Keratinocyte (primary cell): ENCODE measurements at regions not wholly inside any gene's neighbourhood (a gene's known extent, or its start where the extent isn't known, plus 50 kb on each side); places are given as distances from the start of the nearest gene placed in this dataset.
A peak's percentile ranks its signal among the peaks of the same experiment; 100 is the strongest.

Source experiments
- DNase-seq: peaks from one replicate; pipeline ENCODE4 v3.0.0-alpha.2; 2011; ENCODE audit warnings: low read depth, missing footprints, low spot score
- FAIRE-seq: peaks from 2 replicates; lab custom pipeline; 2011; peaks lifted over from hg19 to GRCh38; lab: Jason Lieb, UNC
- H2AFZ ChIP-seq: 2 replicates; pipeline ENCODE4 v1.6.0; 2012; ENCODE audit warnings: low read length, control low read depth, inconsistent platforms; ENCODE audit not compliant: control insufficient read depth
- H3K27ac ChIP-seq: 2 replicates; pipeline ENCODE4 v1.5.1; 2011; ENCODE audit warnings: low read length; ENCODE audit not compliant: control insufficient read depth, insufficient read depth
- H3K27me3 ChIP-seq: 3 replicates; pipeline ENCODE4 v1.6.0; 2011; ENCODE audit warnings: low read length; ENCODE audit not compliant: control insufficient read depth, insufficient read depth; ENCODE audit errors: extremely low read depth
- H3K36me3 ChIP-seq, 2 experiments: 2 replicates in 1 of 2; 3 replicates in 1 of 2; pipeline ENCODE4 v1.5.1; 2011; ENCODE audit warnings: low read length in 2 of 2, mild to moderate bottlenecking in 1 of 2; ENCODE audit not compliant: control insufficient read depth in 2 of 2, insufficient read depth in 2 of 2; ENCODE audit errors: extremely low read depth in 1 of 2
- H3K4me1 ChIP-seq: 3 replicates; pipeline ENCODE4 v1.5.1; 2011; ENCODE audit warnings: low read length; ENCODE audit not compliant: control insufficient read depth, insufficient read depth; ENCODE audit errors: extremely low read depth
- H3K4me2 ChIP-seq: 3 replicates; pipeline ENCODE4 v1.6.0; 2011; ENCODE audit warnings: low read depth, low read length; ENCODE audit not compliant: control insufficient read depth, insufficient read depth; ENCODE audit errors: extremely low read depth
- H3K4me3 ChIP-seq, 3 experiments: fragments of 200-600 bp in 1 of 3; sonication (generic) in 1 of 3; 2 replicates in 2 of 3; 3 replicates in 1 of 3; pipeline ENCODE4 v1.5.1; 2011 to 2016; ENCODE audit warnings: low read length in 3 of 3, mild to moderate bottlenecking in 3 of 3, control low read depth in 2 of 3, inconsistent platforms in 1 of 3, low read depth in 1 of 3, mixed read lengths in 1 of 3, mixed run types in 1 of 3, moderate library complexity in 1 of 3; ENCODE audit not compliant: control insufficient read depth in 2 of 3, insufficient read depth in 2 of 3; ENCODE audit errors: extremely low read depth in 1 of 3
- H3K79me2 ChIP-seq: 2 replicates; pipeline ENCODE4 v1.6.0; 2012; ENCODE audit warnings: low read length; ENCODE audit not compliant: control insufficient read depth, insufficient read depth
- H3K9ac ChIP-seq: 3 replicates; pipeline ENCODE4 v1.6.0; 2011; ENCODE audit warnings: low read length; ENCODE audit not compliant: control insufficient read depth, insufficient read depth; ENCODE audit errors: extremely low read depth
- H3K9me1 ChIP-seq: 3 replicates; pipeline ENCODE4 v1.6.0; 2011; ENCODE audit warnings: low read length; ENCODE audit not compliant: control insufficient read depth, insufficient read depth; ENCODE audit errors: extremely low read depth
- H3K9me3 ChIP-seq: 2 replicates; pipeline ENCODE4 v1.5.1; 2012; ENCODE audit warnings: low read depth, low read length; ENCODE audit not compliant: control insufficient read depth
- H4K20me1 ChIP-seq: 3 replicates; pipeline ENCODE4 v1.6.0; 2011; ENCODE audit warnings: low read length; ENCODE audit not compliant: control insufficient read depth, insufficient read depth; ENCODE audit errors: extremely low read depth
- CTCF ChIP-seq, 3 experiments: IDR thresholded peaks in 1 of 3; conservative IDR thresholded peaks in 1 of 3; optimal IDR thresholded peaks in 1 of 3; 2 replicates in 2 of 3; 3 replicates in 1 of 3; pipeline versions ENCODE3 to v1.5.1; 2011; ENCODE audit warnings: low read length in 3 of 3, mild to moderate bottlenecking in 3 of 3, moderate library complexity in 2 of 3, control low read depth in 1 of 3, inconsistent platforms in 1 of 3; ENCODE audit not compliant: insufficient read depth in 2 of 3; ENCODE audit errors: extremely low read depth in 1 of 3
- EZH2 ChIP-seq: IDR thresholded peaks from one replicate; pipeline ENCODE4 v1.6.1; 2012; ENCODE audit warnings: inconsistent platforms, mild to moderate bottlenecking, low read length, moderate library complexity
- dilution Hi-C: fragments of 300-500 bp; cut with MboI; formaldehyde crosslinking; loops from one replicate; pipeline ENCODE4 v1.7.0; 2020; ENCODE audit warnings: low sequenced_read_pairs; ENCODE audit not compliant: extremely low pct_ligation_motif_present

- Histone ChIP-seq H3K4me1 (no peaks in the 10 kb centered on the region), H3K27me3 (no peaks in the 10 kb centered on the region), H3K4me3 (no peak overlapping the region), H3K9ac (no peak overlapping the region), H2AFZ (no peak overlapping the region), H3K4me2 (no peak overlapping the region), H3K36me3 (no peaks in the 10 kb centered on the region), H3K27ac (no peak overlapping the region), H3K9me3 (no peaks in the 10 kb centered on the region), H3K9me1 (no peaks in the 10 kb centered on the region), H4K20me1 (no peaks in the 10 kb centered on the region), H3K79me2 (no peaks in the 10 kb centered on the region)
- no peak for DNase-seq
- dilution Hi-C loops, result no loop called here
- TF ChIP-seq CTCF (optimal IDR thresholded peaks at IDR 0.05 in 1 of 3, IDR thresholded peaks at IDR 0.05 in 1 of 3, conservative IDR thresholded peaks at IDR 0.05 in 1 of 3; ENCODE audit: extremely low read depth in 1 of 3, insufficient read depth in 2 of 3, low read length in 3 of 3) (no peak), EZH2 (no peak)
- peak; percentile 13 for FAIRE-seq
Measured at GRCh38 chr12:47458279-47458678, 247.6 kb downstream of the RPAP3 start.

DNA sequence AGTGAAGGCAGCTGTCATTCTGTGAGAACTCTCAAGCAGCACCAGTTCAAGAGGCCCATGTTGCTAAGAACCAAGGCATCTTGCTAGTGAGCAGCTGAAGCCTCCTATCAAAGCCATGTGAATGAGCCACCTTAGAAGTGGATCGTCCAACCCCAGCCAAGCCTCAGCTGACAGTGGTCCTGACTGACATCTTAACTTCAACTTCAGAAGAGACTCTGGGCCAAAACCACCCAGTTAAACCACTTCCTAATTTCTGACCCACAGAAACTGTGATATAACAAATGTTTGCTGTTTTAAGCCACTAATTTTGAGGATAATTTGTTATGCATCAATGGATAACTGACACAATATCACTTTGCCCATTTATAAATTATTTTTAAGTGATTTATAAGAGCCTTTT, 256.0 kb downstream of the RPAP3 start:
- DNase-seq, result no peak
- Histone ChIP-seq H3K9me3 (no peaks in the 10 kb centered on the region), H3K9me1 (no peaks in the 10 kb centered on the region), H4K20me1 (no peaks in the 10 kb centered on the region), H3K9ac (no peak overlapping the region), H3K27me3 (peaks cover 6% of the 10 kb centered on the region), H3K4me1 (no peaks in the 10 kb centered on the region), H3K4me3 (no peak overlapping the region), H3K27ac (no peak overlapping the region), H3K79me2 (no peaks in the 10 kb centered on the region), H2AFZ (no peak overlapping the region), H3K36me3 (no peaks in the 10 kb centered on the region), H3K4me2 (no peak overlapping the region)
- no peak for FAIRE-seq
- no peak for TF ChIP-seq EZH2
- TF ChIP-seq CTCF (optimal IDR thresholded peaks at IDR 0.05 in 1 of 3, IDR thresholded peaks at IDR 0.05 in 1 of 3, conservative IDR thresholded peaks at IDR 0.05 in 1 of 3; ENCODE audit: extremely low read depth in 1 of 3, insufficient read depth in 2 of 3, low read length in 3 of 3), result no peak
- dilution Hi-C loops, result no loop called here
